Prostate gland (tissue), 2 donors: ENCODE measurements at regions not wholly inside any gene's neighbourhood (a gene's known extent, or its start where the extent isn't known, plus 50 kb on each side); places are given as distances from the start of the nearest gene placed in this dataset.

ENCODE experiments used
- DNase-seq: peaks from one replicate; pipeline ENCODE4 v3.0.0-alpha.2; 2019; ENCODE audit warnings: low spot score
- H3K27ac ChIP-seq, 2 donors: fragments of 200-600 bp; sonication (generic); 2 replicates each; pipeline ENCODE4 v1.5.1; 2017 to 2019
- H3K27me3 ChIP-seq: fragments of 200-600 bp; sonication (generic); replicated peaks from 2 replicates; pipeline ENCODE4 v1.5.1; 2019; ENCODE audit not compliant: insufficient read depth
- H3K36me3 ChIP-seq, 2 donors: fragments of 200-600 bp; sonication (generic); 1 replicate in 1 of 2; 2 replicates in 1 of 2; pipeline versions ENCODE4 v1.5.1 to v1.8.1; 2017 to 2019
- H3K4me1 ChIP-seq: fragments of 200-600 bp; sonication (generic); replicated peaks from 2 replicates; pipeline ENCODE4 v1.5.1; 2019
- H3K4me3 ChIP-seq, 2 donors: fragments of 200-600 bp; sonication (generic); 2 replicates each; pipeline ENCODE4 v1.5.1; 2017 to 2019
- H3K9me3 ChIP-seq: fragments of 200-600 bp; sonication (generic); 2 replicates; pipeline ENCODE4 v1.5.1; 2017
- POLR2A ChIP-seq: fragments of 450-650 bp; IDR thresholded peaks from one replicate; pipeline ENCODE4 v1.6.1; 2016; ENCODE audit warnings: antibody characterized with exemption, mild to moderate bottlenecking
- POLR2AphosphoS5 ChIP-seq: sonication (generic); formaldehyde crosslinking; IDR thresholded peaks from one replicate; pipeline ENCODE4 v1.6.1; 2017; ENCODE audit warnings: antibody characterized with exemption
- WGBS: methylation state at CpG from one replicate; pipeline ENCODE4 v1.1.5; 2018; 5-methylcytosine and 5-hydroxymethylcytosine counted together
- intact Hi-C: fragments of 100-400 bp; cut with DNase I; formaldehyde crosslinking; loops from one replicate; pipeline ENCODE4 v1.14.2; 2022
- TF ChIP-seq, protein P1 (sequence below), 4 experiments: fragments of 200-600 bp in 2 of 4; fragments of 450-650 bp in 2 of 4; sonication (generic) in 2 of 4; IDR thresholded peaks; 1 replicate in 3 of 4; 2 replicates in 1 of 4; pipeline ENCODE4 v1.5.1; 2016 to 2019; ENCODE audit warnings: antibody characterized with exemption in 4 of 4, mild to moderate bottlenecking in 2 of 4, moderate library complexity in 2 of 4

DNA sequence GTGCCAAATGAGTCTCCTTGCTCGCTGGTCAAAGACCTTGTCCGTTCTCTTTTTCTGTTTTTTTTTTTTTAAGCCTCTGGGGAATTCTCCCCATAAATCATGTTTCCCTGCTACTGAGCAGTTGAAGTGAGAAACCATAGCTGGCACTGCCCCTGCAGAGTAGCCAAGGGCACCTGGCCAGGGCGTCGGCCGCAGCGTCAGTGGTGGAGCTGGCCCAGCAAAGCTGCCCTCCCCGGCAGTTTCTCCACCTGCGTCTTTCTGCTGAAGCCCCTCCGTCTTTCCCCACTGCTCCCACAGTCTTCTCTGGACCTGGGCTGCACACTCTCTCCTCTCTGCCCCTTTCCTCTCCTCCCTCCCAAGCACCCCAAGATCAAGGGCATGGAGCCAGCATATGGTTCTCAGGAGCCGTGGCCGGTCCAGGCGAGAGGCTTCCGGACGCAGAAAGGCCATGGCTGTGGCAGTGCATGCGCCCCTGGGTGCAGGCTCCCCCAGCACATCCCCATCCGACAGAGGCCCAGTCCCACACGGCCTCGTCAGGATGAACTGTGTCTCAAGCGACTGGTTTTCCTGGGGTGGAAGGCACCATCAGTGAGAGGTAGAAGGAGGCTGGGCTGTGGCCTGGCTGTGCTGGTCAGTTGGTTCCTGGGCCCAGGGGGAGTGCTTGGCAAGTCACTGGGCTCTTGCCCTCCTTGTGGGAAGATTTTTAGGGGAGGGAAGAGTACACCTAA lies 218.1 kb downstream of the ERMARD start:
- no peaks in the 10 kb centered on the region for H3K27me3 ChIP-seq
- H3K9me3 ChIP-seq: no peaks in the 10 kb centered on the region
- no peaks in the 10 kb centered on the region for H3K36me3 ChIP-seq
- TF ChIP-seq, protein P1, sequence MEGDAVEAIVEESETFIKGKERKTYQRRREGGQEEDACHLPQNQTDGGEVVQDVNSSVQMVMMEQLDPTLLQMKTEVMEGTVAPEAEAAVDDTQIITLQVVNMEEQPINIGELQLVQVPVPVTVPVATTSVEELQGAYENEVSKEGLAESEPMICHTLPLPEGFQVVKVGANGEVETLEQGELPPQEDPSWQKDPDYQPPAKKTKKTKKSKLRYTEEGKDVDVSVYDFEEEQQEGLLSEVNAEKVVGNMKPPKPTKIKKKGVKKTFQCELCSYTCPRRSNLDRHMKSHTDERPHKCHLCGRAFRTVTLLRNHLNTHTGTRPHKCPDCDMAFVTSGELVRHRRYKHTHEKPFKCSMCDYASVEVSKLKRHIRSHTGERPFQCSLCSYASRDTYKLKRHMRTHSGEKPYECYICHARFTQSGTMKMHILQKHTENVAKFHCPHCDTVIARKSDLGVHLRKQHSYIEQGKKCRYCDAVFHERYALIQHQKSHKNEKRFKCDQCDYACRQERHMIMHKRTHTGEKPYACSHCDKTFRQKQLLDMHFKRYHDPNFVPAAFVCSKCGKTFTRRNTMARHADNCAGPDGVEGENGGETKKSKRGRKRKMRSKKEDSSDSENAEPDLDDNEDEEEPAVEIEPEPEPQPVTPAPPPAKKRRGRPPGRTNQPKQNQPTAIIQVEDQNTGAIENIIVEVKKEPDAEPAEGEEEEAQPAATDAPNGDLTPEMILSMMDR (IDR thresholded peaks at IDR 0.05): no peak
- TF ChIP-seq POLR2AphosphoS5 (no peak), POLR2A (no peak)
- intact Hi-C loops: no loop called here
- no peak overlapping the region for H3K27ac ChIP-seq
- H3K4me3 ChIP-seq: no peak overlapping the region
- 78% methylated on average over 19 of the region's 19 CpGs for WGBS
- no peak for DNase-seq
- no peaks in the 10 kb centered on the region for H3K4me1 ChIP-seq

DNA sequence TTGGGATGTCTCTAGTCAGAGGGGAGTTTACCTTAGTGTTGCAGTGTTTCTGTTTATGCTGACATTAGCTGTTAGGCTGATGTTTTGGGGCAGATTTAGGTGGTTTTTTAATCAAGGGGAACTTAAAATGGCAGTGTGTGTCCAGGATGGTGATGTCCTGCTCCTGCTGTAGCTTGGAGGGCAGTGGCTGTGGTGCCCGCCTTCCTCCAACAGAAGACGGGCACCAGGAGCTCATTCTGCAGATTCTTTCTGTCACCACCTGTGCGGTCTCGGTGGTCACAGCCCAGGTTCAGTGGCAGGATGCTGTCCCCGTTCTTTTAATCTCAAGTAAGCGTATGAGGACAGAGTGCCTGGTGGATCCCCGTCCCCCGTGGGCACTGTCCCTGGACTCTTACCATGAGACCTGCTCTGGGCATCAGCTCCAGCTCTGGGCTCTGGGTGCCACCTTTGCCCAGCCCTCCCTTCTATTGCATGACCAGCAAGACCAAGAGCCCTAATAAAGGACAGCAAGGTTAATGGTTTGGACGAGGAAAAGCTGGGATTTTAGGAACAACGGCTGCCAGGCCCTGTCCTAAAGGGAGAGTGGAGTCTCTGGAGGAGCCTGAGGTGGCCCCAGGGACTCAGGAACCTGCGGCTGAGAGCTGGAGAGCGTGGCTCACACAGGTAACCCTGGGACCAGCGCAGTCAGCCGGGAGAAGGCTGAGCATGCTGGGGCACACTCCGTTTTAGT lies 217.3 kb downstream of the ERMARD start:
- no peak overlapping the region for H3K4me3 ChIP-seq
- DNase-seq: no peak
- intact Hi-C loops: no loop called here
- 90% methylated on average over 15 of the region's 15 CpGs for WGBS
- no peaks in the 10 kb centered on the region for H3K36me3 ChIP-seq
- no peaks in the 10 kb centered on the region for H3K27me3 ChIP-seq
- TF ChIP-seq, protein P1 (IDR thresholded peaks at IDR 0.05): no peak
- TF ChIP-seq POLR2AphosphoS5 (no peak), POLR2A (no peak)
- no peaks in the 10 kb centered on the region for H3K4me1 ChIP-seq
- H3K9me3 ChIP-seq: no peaks in the 10 kb centered on the region
- H3K27ac ChIP-seq: no peak overlapping the region

DNA sequence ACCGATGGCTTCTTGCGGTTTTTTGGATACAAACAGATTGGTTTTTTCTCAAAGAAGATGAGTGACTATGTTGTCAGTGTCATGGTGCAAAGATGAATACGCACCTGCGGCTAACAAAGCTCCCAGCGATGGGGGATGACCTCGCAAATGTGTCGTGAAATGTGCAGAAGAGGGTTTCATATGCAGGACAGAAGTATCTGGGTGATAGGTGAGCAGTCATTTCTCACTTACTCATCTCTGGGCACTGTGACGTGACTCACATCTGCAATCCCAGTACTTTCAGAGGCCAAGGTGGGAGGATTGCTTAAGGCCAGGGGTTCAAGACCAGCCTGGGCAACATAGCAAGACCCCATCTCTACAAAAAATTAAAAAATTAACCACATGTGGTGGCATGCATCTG lies 216.3 kb downstream of the ERMARD start:
- TF ChIP-seq, protein P1 (IDR thresholded peaks at IDR 0.05): no peak
- TF ChIP-seq POLR2AphosphoS5 (no peak), POLR2A (no peak)
- no peaks in the 10 kb centered on the region for H3K36me3 ChIP-seq
- no peak overlapping the region for H3K27ac ChIP-seq
- H3K4me1 ChIP-seq: no peaks in the 10 kb centered on the region
- intact Hi-C loops: no loop called here
- no peaks in the 10 kb centered on the region for H3K27me3 ChIP-seq
- H3K9me3 ChIP-seq: no peaks in the 10 kb centered on the region
- 84% methylated on average over 8 of the region's 8 CpGs for WGBS
- no peak for DNase-seq
- no peak overlapping the region for H3K4me3 ChIP-seq

DNA sequence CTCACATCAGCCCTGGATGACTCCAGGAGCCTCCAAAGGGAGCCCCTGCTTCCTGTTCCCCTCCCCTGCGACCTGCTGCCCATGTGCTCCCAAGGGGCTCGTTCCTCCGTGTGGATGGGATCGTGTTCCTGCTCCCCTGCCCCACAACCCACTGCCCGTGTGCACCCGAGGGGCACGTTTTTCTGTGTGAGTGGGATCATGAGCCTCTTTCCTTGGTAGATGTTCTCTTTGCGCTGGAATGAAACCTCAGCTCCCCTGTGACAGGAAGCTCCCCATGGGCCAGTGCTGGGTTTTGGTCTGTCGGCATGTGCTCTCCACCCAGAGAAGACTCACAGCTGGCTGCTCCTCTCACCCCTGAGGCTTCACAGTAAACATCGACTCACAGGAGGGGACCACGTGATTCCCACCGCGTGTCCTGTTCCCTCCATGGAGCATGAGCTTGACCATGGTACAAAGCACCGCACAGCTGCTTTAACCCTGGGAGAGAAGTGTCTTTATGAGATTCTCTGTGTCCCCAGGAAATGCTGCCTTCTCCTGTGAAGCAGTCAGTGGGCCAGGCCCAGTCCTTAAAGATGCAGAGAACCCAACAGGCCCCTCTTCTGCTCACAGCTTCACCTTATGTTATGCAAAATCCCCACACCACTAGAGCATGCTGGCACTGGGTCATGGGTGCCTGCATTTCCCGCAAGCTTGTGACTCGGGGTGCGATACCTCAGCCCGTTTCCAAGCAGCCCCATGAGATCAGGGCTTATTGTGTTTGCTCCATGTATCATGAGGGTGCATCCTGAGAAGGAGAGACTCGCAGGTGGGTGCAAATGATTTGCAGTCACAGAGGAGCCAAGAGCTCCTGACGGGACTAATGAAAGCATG lies 215.1 kb downstream of the ERMARD start:
- no peaks in the 10 kb centered on the region for H3K27me3 ChIP-seq
- TF ChIP-seq POLR2A: no peak
- no peak for TF ChIP-seq POLR2AphosphoS5
- TF ChIP-seq, protein P1 (IDR thresholded peaks at IDR 0.05): no peak
- no peak overlapping the region for H3K4me3 ChIP-seq
- H3K9me3 ChIP-seq: no peaks in the 10 kb centered on the region
- intact Hi-C loops: no loop called here
- no peak overlapping the region for H3K27ac ChIP-seq
- H3K4me1 ChIP-seq: no peaks in the 10 kb centered on the region
- no peaks in the 10 kb centered on the region for H3K36me3 ChIP-seq
- DNase-seq: no peak
- WGBS: 89% methylated on average over 20 of the region's 20 CpGs
